22Rv1 (cell line): ENCODE measurements at regions not wholly inside any gene's neighbourhood (a gene's known extent, or its start where the extent isn't known, plus 50 kb on each side); places are given as distances from the start of the nearest gene placed in this dataset.

Source experiments
- H3K27ac ChIP-seq: fragments of 450-650 bp; 2 replicates; pipeline ENCODE4 v1.5.1; 2017
- ZFX ChIP-seq: fragments of 450-650 bp; IDR thresholded peaks from 2 replicates; pipeline ENCODE4 v1.6.1; 2017; ENCODE audit warnings: antibody characterized with exemption, borderline replicate concordance
- TF ChIP-seq, protein P1 (sequence below): fragments of 450-650 bp; IDR thresholded peaks from 2 replicates; pipeline ENCODE4 v1.5.1; 2017; ENCODE audit warnings: mild to moderate bottlenecking

DNA sequence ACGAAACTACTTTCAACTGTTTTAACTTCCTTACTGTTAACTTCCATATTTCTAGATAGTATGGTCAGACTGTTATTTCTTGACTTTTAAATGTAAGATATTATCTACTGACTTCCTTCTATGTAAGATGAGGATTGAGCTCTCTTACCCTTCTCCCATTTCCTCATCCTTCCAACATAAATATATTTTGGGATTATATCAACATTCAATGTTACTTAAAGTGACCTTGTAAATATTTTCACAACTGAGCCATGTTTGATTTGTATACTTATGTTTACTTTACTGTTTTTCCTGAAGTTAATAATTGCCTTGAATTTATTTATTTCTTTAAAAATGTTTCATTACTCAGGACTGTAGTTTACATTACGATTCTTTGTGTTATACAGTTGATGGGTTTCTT lies 148.7 kb downstream of the ZIC5 start:
- peak overlapping the region; percentile 93 for H3K27ac ChIP-seq
- TF ChIP-seq, protein P1, sequence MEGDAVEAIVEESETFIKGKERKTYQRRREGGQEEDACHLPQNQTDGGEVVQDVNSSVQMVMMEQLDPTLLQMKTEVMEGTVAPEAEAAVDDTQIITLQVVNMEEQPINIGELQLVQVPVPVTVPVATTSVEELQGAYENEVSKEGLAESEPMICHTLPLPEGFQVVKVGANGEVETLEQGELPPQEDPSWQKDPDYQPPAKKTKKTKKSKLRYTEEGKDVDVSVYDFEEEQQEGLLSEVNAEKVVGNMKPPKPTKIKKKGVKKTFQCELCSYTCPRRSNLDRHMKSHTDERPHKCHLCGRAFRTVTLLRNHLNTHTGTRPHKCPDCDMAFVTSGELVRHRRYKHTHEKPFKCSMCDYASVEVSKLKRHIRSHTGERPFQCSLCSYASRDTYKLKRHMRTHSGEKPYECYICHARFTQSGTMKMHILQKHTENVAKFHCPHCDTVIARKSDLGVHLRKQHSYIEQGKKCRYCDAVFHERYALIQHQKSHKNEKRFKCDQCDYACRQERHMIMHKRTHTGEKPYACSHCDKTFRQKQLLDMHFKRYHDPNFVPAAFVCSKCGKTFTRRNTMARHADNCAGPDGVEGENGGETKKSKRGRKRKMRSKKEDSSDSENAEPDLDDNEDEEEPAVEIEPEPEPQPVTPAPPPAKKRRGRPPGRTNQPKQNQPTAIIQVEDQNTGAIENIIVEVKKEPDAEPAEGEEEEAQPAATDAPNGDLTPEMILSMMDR = no peak
- TF ChIP-seq ZFX = no peak

DNA sequence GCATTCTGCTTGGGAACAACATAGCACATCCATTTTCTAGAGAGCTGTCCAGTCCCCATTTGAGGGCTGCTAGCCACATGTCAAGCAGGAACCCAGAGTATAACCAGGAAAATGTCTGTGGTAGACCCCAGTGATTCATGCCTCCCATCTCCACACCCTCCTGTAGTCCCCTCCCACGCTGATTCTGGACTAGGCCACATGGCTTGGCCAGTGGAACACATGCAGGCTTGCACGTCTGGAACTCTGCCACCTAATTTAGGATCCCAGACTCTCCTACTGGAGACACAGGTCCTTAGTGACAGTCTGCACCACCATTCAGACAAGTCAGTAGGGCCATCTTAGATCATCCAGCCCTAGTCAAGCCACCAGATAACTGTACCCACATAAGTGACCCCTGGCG lies 149.8 kb downstream of the ZIC5 start:
- no peak for TF ChIP-seq ZFX
- TF ChIP-seq, protein P1 = no peak
- H3K27ac ChIP-seq = peak overlapping the region; percentile 93

DNA sequence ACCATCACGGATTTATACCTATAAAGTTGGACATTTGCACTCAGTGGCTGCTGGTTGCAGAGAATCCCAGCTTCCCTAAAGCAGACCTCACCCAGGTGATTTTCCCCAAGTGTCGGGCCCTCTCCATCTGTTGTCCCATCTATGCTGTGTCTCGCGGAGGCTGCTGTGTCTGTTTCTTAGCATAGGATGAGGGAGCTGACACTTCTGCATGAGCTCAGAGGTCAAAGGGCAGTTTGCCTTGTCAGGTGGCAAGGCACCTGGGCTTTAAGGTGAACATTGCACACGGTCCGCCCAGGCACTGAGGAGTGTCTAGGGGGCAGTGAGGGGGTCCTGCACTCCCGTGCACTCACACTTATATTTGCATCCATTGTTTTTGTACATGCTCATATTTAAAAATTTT lies 151.6 kb downstream of the ZIC5 start:
- H3K27ac ChIP-seq = no peak overlapping the region
- TF ChIP-seq ZFX = no peak
- TF ChIP-seq, protein P1 = no peak

- TF ChIP-seq, protein P1 = no peak
- TF ChIP-seq ZFX = no peak
- H3K27ac ChIP-seq = no peak overlapping the region
Measured at GRCh38 chr13:99816321-99816720, 155.2 kb downstream of the ZIC5 start.

DNA sequence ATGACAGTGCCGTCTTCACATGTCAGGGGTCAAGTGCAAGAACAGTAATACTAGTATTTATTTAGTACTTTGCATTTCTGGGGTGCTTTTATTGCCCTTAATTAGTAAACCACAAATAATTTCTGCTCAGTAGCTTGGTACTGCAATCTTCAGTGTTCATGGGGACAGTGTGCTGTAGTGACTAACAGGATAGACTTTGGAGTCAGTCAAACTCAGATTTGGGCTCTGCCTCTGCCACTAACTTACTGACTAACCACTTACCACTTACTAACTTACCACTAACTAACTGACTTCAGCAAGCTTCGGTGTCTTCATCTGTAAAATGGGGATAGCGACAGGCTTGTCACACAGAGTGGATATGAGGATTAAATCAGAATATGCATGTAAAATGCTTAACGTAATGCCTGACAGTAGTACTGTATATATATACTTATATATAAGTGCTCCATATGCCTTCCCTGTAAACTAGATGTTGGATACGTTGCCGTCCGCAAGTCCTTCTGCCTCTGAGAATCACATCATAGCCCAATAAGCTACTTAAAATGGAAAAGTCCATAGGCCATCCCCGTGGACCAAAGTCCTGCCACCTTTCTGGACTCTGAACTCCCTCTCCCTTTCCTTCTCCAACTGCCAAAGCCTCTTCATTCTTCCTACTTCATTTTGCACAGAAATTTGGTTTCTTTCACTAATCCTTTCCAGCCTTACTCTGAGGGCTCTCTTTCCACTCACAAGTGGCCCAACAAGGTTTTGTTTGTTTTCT lies 158.1 kb downstream of the ZIC5 start:
- no peak overlapping the region for H3K27ac ChIP-seq
- TF ChIP-seq, protein P1 = no peak
- TF ChIP-seq ZFX = no peak

DNA sequence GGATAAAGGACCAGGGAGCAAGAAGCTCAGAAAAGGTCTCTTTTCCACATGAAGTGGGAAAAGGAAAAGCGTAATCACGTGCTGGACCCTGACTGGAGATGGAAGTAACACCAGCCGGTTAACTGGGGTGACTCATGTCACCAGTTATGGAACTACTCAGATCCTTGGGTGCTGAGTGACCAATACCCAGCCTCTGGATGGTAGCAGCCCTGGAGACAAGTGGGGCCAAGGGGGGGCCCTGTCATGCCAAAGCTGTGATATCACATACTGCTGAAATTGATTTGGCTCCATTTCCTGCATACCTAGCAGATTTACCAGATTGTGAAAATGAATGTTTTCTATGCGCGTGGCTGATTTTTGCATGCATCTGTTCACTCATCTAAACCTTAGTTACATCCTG lies 158.9 kb downstream of the ZIC5 start:
- no peak for TF ChIP-seq ZFX
- TF ChIP-seq, protein P1 = no peak
- no peak overlapping the region for H3K27ac ChIP-seq

- TF ChIP-seq, protein P1 = no peak
- TF ChIP-seq ZFX = no peak
- H3K27ac ChIP-seq = peak overlapping the region; percentile 59
Measured at GRCh38 chr13:99811067-99811700, 160.4 kb downstream of the ZIC5 start.
